ENCODE measurements at regions not wholly inside any gene's neighbourhood (a gene's known extent, or its start where the extent isn't known, plus 50 kb on each side); places are given as distances from the start of the nearest gene placed in this dataset.
"Not testable (repeated sequence)": the region's sequence is repeated elsewhere in the genome, so short reads cannot be mapped to it uniquely, and the experiment has no call there.

DNA sequence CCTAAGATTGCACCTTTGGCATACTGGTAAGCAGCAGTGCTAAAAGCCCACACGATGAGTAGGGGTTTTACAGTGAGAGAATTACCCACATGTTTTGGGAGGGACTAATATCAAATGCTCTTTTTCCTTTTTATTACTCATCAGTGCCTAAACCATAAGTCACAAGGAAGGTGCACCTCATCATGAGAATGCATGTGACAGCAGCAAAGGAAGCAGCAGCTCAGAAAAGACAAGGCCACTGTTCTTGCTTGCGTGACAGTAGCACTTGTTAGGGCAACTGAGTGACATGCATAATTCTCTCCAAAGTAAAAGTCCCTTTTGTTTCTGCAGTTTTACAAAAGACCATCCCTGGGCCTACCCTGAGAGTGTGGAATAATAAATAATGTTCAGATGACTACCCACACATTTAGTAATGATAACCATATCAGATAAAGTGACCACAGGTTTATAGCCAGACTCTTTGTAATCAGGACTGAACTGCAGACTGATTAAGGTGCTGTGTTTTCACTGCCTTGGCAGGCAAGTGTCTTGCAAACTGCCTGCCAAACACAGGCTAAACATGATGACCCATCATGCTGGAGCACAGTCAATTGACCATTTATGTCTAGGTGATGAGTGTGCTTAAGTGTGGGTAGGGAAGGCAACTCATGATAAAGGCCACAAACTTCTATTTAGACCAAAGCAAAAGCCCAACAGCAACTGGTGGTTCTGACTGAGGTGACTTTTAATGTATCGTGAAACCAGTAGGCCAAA, 1751.4 kb downstream of the TP53TG3F start:
- DNase-seq (ENCODE audit: low spot score in 2 of 2) = no peak
- intact Hi-C loops (cut with DNase I) = no loop called here
- no peaks in the 10 kb centered on the region for H3K36me3 ChIP-seq
- TF ChIP-seq, protein P1, sequence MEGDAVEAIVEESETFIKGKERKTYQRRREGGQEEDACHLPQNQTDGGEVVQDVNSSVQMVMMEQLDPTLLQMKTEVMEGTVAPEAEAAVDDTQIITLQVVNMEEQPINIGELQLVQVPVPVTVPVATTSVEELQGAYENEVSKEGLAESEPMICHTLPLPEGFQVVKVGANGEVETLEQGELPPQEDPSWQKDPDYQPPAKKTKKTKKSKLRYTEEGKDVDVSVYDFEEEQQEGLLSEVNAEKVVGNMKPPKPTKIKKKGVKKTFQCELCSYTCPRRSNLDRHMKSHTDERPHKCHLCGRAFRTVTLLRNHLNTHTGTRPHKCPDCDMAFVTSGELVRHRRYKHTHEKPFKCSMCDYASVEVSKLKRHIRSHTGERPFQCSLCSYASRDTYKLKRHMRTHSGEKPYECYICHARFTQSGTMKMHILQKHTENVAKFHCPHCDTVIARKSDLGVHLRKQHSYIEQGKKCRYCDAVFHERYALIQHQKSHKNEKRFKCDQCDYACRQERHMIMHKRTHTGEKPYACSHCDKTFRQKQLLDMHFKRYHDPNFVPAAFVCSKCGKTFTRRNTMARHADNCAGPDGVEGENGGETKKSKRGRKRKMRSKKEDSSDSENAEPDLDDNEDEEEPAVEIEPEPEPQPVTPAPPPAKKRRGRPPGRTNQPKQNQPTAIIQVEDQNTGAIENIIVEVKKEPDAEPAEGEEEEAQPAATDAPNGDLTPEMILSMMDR (IDR thresholded peaks at IDR 0.05) = no peak
- H3K9me3 ChIP-seq = no peaks in the 10 kb centered on the region
- no peaks in the 10 kb centered on the region for H3K4me1 ChIP-seq
- H3K27ac ChIP-seq = no peak overlapping the region
- no peaks in the 10 kb centered on the region for H3K27me3 ChIP-seq
- H3K4me3 ChIP-seq = no peak overlapping the region

DNA sequence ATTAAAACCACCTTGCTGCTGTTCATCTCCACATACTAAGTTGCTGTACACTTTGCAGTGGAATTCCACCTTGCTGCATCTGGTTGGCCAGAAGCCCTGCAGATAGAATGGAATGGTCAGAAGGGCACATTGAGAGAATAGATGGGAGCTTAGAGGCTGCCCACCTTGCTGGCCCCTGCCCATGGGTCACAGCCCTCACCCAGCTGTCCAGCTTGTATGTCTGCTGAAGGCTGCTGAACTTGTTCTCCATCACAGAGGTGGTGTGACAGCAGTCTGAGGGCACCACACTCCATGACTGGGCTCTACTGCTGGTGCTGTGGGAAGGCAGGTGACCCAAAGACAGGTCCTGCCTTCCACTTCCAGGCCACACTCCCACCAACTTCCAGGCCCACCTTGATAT, 1755.4 kb downstream of the TP53TG3F start:
- DNase-seq (ENCODE audit: low spot score in 2 of 2) = no peak
- Histone ChIP-seq H3K27me3 (no peaks in the 10 kb centered on the region), H3K9me3 (no peaks in the 10 kb centered on the region), H3K4me1 (no peaks in the 10 kb centered on the region), H3K27ac (no peak overlapping the region), H3K4me3 (no peak overlapping the region), H3K36me3 (no peaks in the 10 kb centered on the region)
- intact Hi-C loops (cut with DNase I) = no loop called here
- TF ChIP-seq, protein P1 (IDR thresholded peaks at IDR 0.05) = no peak

DNA sequence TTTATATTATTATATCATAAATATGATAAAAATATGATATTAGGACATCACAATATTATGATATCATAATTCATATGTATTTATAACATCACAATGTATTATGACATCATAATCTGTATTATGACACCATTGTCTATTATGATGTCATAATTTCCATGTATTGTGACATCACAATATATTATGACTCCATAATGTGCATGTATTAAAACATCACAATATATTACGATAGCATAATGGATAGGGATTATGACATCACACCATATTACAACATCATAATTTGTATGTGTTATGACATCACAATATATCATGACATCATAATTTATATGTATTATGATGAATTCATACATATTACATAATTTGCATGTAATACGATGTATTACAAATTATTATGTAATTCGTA, 1755.9 kb downstream of the TP53TG3F start:
- H3K36me3 ChIP-seq = no peaks in the 10 kb centered on the region

DNA sequence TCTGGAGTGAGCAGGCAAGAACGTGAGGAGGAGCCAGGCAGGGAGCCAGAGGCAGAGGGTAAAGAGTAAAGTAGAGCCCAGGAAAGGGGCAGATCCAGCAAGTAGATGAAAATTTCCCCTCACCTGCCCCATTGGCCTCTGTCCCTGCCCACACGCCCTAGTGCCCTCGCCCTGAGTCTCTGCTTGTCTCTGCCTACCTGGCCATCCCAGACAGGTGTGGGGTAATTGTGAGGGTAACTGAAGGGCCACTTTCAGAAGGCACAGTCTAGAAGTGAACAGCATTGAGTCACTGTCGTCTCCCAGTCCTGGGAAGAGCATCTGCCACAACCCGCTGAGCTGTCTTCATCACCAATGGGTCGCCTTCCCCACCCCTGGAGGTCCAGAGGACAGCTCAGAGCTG, 1756.8 kb downstream of the TP53TG3F start:
- H3K4me1 ChIP-seq; H3K27ac ChIP-seq; DNase-seq (ENCODE audit: low spot score in 2 of 2); H3K9me3 ChIP-seq; H3K4me3 ChIP-seq; H3K36me3 ChIP-seq; intact Hi-C loops (cut with DNase I); H3K27me3 ChIP-seq: not testable (repeated sequence)

More for the DNA sequence above, 1755.9 kb downstream of the TP53TG3F start:
- DNase-seq (ENCODE audit: low spot score in 2 of 2) = no peak
- H3K27me3 ChIP-seq = no peaks in the 10 kb centered on the region
- TF ChIP-seq, protein P1 (IDR thresholded peaks at IDR 0.05) = no peak
- no peak overlapping the region for H3K27ac ChIP-seq
- H3K4me3 ChIP-seq = no peak overlapping the region
- H3K9me3 ChIP-seq = no peaks in the 10 kb centered on the region
- H3K4me1 ChIP-seq = no peaks in the 10 kb centered on the region
- intact Hi-C loops (cut with DNase I) = no loop called here

DNA sequence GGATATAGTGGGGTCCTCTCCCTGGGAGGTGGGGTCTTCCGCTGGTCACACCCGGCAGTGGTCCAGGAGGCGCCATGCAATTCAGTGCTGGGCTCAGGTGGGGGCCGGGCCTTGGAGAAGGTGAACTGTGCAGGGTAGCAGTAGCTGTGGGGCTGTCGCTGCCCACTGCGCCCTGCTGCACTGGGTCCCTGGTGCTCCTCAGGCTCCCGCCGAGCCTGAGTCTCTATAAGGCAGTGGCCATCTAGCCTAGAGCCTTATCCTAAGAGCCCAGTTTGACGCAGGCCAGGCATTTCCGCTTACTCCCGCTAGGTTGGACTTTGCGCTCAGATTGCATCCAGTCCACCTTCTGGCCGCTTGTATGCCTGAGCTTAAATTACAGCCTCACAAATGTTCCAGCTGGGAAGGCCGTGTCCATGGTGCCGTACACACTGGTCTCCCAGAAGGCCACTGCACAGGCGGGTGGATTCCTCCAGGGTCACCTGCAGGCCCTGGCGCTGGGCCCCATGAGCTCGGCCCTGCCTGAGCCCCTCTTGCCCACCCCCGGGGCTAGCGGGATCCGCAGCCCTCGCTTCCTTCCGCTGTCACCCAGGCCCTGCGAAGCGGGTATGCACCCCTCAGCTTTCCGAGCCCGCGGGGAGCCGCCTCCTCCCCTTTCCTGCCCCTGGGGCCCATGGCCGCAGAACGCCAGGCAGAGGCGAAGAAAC, 1762.2 kb downstream of the TP53TG3F start:
- Histone ChIP-seq H3K4me1 (no peaks in the 10 kb centered on the region), H3K27ac (no peak overlapping the region), H3K36me3 (no peaks in the 10 kb centered on the region), H3K27me3 (no peaks in the 10 kb centered on the region), H3K4me3 (no peak overlapping the region), H3K9me3 (no peaks in the 10 kb centered on the region)
- TF ChIP-seq, protein P1 (IDR thresholded peaks at IDR 0.05) = no peak
- no peak for DNase-seq (ENCODE audit: low spot score in 2 of 2)
- intact Hi-C loops (cut with DNase I) = no loop called here

DNA sequence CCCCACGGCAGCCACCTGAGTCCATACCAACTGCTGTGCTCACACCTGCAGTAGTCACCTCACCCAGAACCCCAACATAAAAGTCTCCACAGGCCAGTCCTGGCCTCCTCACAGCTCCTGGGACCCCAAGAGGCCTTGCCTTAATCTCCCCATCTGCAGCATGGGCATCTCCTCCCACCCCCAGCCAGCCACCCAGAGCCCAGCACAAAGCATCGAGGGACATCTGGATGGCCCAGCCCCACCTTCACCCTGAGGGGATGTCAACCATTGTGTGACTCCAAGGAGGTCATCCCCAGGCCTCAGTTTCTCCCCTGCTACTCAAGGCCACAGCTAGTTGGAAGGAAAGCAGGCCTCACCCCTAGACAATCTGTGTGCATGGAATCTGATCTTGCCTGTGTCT, 1775.3 kb downstream of the TP53TG3F start:
- intact Hi-C loops (cut with DNase I) = no loop called here
- TF ChIP-seq, protein P1 (IDR thresholded peaks at IDR 0.05) = no peak
- Histone ChIP-seq H3K4me1 (no peaks in the 10 kb centered on the region), H3K4me3 (no peak overlapping the region), H3K9me3 (no peaks in the 10 kb centered on the region), H3K36me3 (no peaks in the 10 kb centered on the region), H3K27me3 (no peaks in the 10 kb centered on the region), H3K27ac (no peak overlapping the region)
- no peak for DNase-seq (ENCODE audit: low spot score in 2 of 2)
